C4-2B (cell line): ENCODE measurements at regions not wholly inside any gene's neighbourhood (a gene's known extent, or its start where the extent isn't known, plus 50 kb on each side); places are given as distances from the start of the nearest gene placed in this dataset.

Experiments
- H3K27ac ChIP-seq: fragments of 450-650 bp; 2 replicates; pipeline ENCODE4 v1.5.1; 2017
- ZFX ChIP-seq: fragments of 450-650 bp; IDR thresholded peaks from 2 replicates; pipeline ENCODE4 v1.6.1; 2017
- TF ChIP-seq, protein P1 (sequence below): fragments of 450-650 bp; conservative IDR thresholded peaks from 2 replicates; pipeline ENCODE4 v1.5.1; 2017; ENCODE audit warnings: mild to moderate bottlenecking

DNA sequence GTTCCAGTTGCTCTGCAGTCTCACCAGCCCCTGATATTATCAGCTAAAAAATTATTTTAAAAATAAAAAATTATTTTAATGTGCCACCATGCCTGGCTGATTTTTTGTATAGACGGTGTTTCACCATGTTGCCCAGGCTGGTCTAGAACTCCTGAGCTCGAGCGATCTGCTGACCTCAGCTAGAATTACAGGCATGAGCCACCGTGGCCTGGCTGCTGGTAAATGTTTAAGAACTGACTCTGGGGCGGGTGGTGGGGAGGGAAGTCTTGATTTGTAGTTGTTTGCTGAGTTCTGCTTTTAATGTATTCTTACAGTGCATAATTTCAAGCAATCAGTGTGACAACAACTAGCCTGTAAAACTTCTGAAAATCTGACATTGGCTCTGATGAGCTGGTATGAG, 120.9 kb upstream of the PLET1 start:
- TF ChIP-seq, protein P1, sequence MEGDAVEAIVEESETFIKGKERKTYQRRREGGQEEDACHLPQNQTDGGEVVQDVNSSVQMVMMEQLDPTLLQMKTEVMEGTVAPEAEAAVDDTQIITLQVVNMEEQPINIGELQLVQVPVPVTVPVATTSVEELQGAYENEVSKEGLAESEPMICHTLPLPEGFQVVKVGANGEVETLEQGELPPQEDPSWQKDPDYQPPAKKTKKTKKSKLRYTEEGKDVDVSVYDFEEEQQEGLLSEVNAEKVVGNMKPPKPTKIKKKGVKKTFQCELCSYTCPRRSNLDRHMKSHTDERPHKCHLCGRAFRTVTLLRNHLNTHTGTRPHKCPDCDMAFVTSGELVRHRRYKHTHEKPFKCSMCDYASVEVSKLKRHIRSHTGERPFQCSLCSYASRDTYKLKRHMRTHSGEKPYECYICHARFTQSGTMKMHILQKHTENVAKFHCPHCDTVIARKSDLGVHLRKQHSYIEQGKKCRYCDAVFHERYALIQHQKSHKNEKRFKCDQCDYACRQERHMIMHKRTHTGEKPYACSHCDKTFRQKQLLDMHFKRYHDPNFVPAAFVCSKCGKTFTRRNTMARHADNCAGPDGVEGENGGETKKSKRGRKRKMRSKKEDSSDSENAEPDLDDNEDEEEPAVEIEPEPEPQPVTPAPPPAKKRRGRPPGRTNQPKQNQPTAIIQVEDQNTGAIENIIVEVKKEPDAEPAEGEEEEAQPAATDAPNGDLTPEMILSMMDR = no peak
- TF ChIP-seq ZFX = no peak
- no peak overlapping the region for H3K27ac ChIP-seq

DNA sequence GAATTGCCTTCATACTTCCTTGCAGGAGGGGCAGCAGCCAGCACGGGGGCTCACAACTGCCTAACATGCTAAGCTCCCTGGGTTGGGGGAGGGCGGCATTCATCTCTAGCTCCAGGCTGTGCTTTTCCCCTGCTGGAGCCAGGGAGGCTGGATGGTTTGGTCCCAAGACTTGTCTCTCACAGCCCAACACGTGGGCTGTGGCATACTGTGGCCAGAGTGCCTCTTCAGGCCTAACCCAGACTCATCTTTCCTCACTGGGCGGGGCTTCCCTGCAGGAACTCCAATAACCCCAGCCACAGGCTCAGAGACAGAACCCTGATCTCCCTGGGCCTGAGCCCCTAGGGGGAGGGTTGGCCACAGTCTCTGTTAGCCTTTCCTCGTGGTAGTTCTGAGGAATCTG, 121.9 kb upstream of the PLET1 start:
- H3K27ac ChIP-seq = no peak overlapping the region
- TF ChIP-seq ZFX = no peak
- TF ChIP-seq, protein P1 = no peak

- TF ChIP-seq, protein P1 = no peak
- no peak for TF ChIP-seq ZFX
- no peak overlapping the region for H3K27ac ChIP-seq
These were observed 127.8 kb upstream of the PLET1 start for GRCh38 chr11:112388496-112388895.

DNA sequence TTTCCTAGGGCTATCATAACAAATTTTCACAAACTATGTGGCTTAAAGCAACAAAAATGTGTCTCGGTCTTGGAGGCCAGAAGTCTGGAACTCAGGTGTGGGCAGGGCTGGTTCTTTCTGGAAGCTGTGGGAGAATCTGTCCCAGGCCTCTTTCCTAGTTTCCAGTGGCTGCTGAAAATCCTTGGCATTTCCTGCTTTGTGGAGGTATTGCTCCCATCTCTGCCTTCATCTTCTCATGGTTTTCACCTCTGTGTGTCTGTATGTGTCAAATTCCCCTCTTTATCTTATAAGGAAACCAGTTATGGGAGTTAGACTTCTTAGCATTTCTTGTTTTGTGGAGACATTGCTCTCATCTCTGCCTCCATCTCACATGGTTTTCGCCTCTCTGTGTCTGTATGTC, 130.4 kb upstream of the PLET1 start:
- H3K27ac ChIP-seq = no peak overlapping the region
- TF ChIP-seq ZFX = no peak
- TF ChIP-seq, protein P1 = no peak

DNA sequence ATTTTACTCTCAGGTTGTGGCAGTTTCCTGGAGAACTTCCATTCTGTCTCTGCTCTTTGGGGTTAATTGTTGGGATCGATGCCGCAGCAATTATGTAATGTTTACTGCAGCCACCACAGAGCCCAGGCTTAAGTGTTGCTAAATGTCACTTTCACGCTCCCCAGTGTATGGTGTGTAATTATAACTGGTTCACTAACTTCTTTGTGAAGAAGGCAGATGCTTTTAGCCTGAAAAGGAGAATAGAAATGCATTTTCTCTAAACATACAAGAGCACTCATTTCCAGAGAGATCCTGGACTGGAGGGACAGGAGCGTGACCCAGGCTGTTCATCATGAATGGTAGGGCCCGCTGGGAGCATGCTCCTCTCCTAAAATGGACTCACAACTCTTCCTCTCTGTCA, 132.2 kb upstream of the PLET1 start:
- no peak for TF ChIP-seq ZFX
- TF ChIP-seq, protein P1 = no peak
- H3K27ac ChIP-seq = no peak overlapping the region

GRCh38 chr11:112394304-112394703, 133.6 kb upstream of the PLET1 start:
- no peak for TF ChIP-seq ZFX
- TF ChIP-seq, protein P1 = no peak
- H3K27ac ChIP-seq = no peak overlapping the region

- TF ChIP-seq, protein P1 = no peak
- no peak for TF ChIP-seq ZFX
These were observed 135.4 kb upstream of the PLET1 start for GRCh38 chr11:112396076-112396475.

More at GRCh38 chr11:112396076-112396475, 135.4 kb upstream of the PLET1 start:
- H3K27ac ChIP-seq = no peak overlapping the region
